CD4-positive, alpha-beta T cell (primary cell): ENCODE measurements at regions not wholly inside any gene's neighbourhood (a gene's known extent, or its start where the extent isn't known, plus 50 kb on each side); places are given as distances from the start of the nearest gene placed in this dataset.

Experiments used
- ATAC-seq: fragments of 200-7000 bp; cut with Tn5 transposase; one replicate; pipeline ENCODE4 v1.10.0; 2022; ENCODE audit warnings: mild to moderate bottlenecking; ENCODE audit not compliant: poor library complexity
- CTCF ChIA-PET: fragments of 350-600 bp; sonication (Branson Sonifier 250); formaldehyde crosslinking; loops from one replicate; lab custom pipeline; 2021; ENCODE audit warnings: antibody characterized with exemption, inconsistent platforms; lab: Charles Lee
- POLR2A ChIA-PET: fragments of 350-600 bp; sonication (Branson Sonifier 250); formaldehyde crosslinking; loops from one replicate; lab custom pipeline; 2021; ENCODE audit warnings: antibody characterized with exemption, inconsistent platforms; lab: Charles Lee
- DNase-seq, 14 experiments: peaks; one replicate each; pipeline ENCODE4 v3.0.0-alpha.2; 2013 to 2020; ENCODE audit warnings: mixed read lengths in 2 of 14
- H3K27ac ChIP-seq, 2 donors: one replicate each; pipeline versions ENCODE4 v1.5.1 to v1.7.0; 2013; ENCODE audit warnings: low read length in 2 of 2, low read depth in 1 of 2, mild to moderate bottlenecking in 1 of 2
- H3K27me3 ChIP-seq, 2 experiments: 1 replicate in 1 of 2; 2 replicates in 1 of 2; pipeline versions ENCODE4 v1.6.1 to v1.7.0; 2013; ENCODE audit warnings: low read length in 2 of 2, control low read depth in 1 of 2, mild to moderate bottlenecking in 1 of 2, moderate library complexity in 1 of 2; ENCODE audit not compliant: insufficient read depth in 2 of 2, control insufficient read depth in 1 of 2
- H3K36me3 ChIP-seq: one replicate; pipeline ENCODE4 v1.6.1; 2013; ENCODE audit warnings: low read length, control low read depth; ENCODE audit not compliant: insufficient read depth
- H3K4me1 ChIP-seq: one replicate; pipeline ENCODE4 v1.6.1; 2013; ENCODE audit warnings: low read length, control low read depth; ENCODE audit not compliant: insufficient read depth
- H3K4me3 ChIP-seq: one replicate; pipeline ENCODE4 v1.5.1; 2013; ENCODE audit warnings: mild to moderate bottlenecking, low read length, moderate library complexity
- H3K9me3 ChIP-seq, 2 experiments: 1 replicate in 1 of 2; 2 replicates in 1 of 2; pipeline versions ENCODE4 v1.6.1 to v1.7.0; 2013; ENCODE audit warnings: low read length in 2 of 2, mild to moderate bottlenecking in 2 of 2, control low read depth in 1 of 2, moderate library complexity in 1 of 2; ENCODE audit not compliant: control insufficient read depth in 1 of 2, insufficient read depth in 1 of 2
- H3K27ac Mint-ChIP-seq: one replicate; pipeline ENCODE4 v1.8.0; 2020; ENCODE audit warnings: mixed read lengths
- H3K27me3 Mint-ChIP-seq: one replicate; pipeline ENCODE4 v1.8.0; 2021; ENCODE audit warnings: mixed read lengths
- H3K36me3 Mint-ChIP-seq: one replicate; pipeline ENCODE4 v1.8.0; 2021; ENCODE audit warnings: low read depth, mixed read lengths
- H3K4me1 Mint-ChIP-seq: one replicate; pipeline ENCODE4 v1.8.0; 2021; ENCODE audit warnings: low read depth, mixed read lengths
- H3K4me3 Mint-ChIP-seq: one replicate; pipeline ENCODE4 v1.8.0; 2020; ENCODE audit warnings: mild to moderate bottlenecking, mixed read lengths
- H3K9me3 Mint-ChIP-seq: one replicate; pipeline ENCODE4 v1.8.0; 2020; ENCODE audit warnings: mixed read lengths
- intact Hi-C, 2 experiments: fragments of 100-400 bp; cut with DNase I in 1 of 2; cut with micrococcal nuclease in 1 of 2; formaldehyde crosslinking; loops; one replicate each; pipeline versions ENCODE4 v1.15.1 to v1.9.0; 2023 to 2025; cut with DNase I, micrococcal nuclease
- TF ChIP-seq, protein P1 (sequence below): fragments of 200-600 bp; IDR thresholded peaks from one replicate; pipeline ENCODE4 v1.8.0; 2022; ENCODE audit warnings: antibody characterized with exemption, mild to moderate bottlenecking

DNA sequence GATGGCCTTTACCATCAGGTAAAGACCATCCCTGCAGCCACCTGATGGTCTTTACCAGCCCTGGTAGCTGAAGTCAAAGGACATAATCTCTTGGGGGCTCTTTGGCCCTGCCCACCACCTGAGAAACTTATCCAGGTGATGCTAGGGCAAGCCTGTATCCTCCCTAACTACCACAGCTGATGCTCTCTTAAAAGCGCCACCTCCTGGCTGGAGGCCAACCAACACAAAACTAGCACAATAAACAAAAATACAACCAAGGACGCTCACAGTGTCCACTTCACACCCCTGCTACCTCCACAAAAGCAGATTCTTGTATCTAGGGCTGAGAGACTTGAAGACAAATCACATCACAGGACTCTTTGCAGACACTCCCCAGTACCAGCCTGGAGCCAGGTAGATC lies 357.1 kb upstream of the POU3F1 start:
- DNase-seq, result no peak
- Histone ChIP-seq H3K4me3 (no peak overlapping the region), H3K9me3 (peaks cover 6 to 10% of the 10 kb centered on the region in 2 experiments), H3K27ac (no peak overlapping the region), H3K36me3 (no peaks in the 10 kb centered on the region), H3K27me3 (peaks cover 0 to 8% of the 10 kb centered on the region in 2 experiments), H3K4me1 (no peaks in the 10 kb centered on the region)
- no peak overlapping the region for H3K4me3 Mint-ChIP-seq
- H3K36me3 Mint-ChIP-seq, result no peaks in the 10 kb centered on the region
- no peak overlapping the region for H3K27ac Mint-ChIP-seq
- ATAC-seq, result no peak
- peaks cover 4% of the 10 kb centered on the region for H3K9me3 Mint-ChIP-seq
- intact Hi-C loops, result no loop called here
- TF ChIP-seq, protein P1, sequence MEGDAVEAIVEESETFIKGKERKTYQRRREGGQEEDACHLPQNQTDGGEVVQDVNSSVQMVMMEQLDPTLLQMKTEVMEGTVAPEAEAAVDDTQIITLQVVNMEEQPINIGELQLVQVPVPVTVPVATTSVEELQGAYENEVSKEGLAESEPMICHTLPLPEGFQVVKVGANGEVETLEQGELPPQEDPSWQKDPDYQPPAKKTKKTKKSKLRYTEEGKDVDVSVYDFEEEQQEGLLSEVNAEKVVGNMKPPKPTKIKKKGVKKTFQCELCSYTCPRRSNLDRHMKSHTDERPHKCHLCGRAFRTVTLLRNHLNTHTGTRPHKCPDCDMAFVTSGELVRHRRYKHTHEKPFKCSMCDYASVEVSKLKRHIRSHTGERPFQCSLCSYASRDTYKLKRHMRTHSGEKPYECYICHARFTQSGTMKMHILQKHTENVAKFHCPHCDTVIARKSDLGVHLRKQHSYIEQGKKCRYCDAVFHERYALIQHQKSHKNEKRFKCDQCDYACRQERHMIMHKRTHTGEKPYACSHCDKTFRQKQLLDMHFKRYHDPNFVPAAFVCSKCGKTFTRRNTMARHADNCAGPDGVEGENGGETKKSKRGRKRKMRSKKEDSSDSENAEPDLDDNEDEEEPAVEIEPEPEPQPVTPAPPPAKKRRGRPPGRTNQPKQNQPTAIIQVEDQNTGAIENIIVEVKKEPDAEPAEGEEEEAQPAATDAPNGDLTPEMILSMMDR, result no peak
- no peaks in the 10 kb centered on the region for H3K4me1 Mint-ChIP-seq
- H3K27me3 Mint-ChIP-seq, result peaks cover 27% of the 10 kb centered on the region
- ChIA-PET POLR2A (no interaction called here), CTCF (no interaction called here)

DNA sequence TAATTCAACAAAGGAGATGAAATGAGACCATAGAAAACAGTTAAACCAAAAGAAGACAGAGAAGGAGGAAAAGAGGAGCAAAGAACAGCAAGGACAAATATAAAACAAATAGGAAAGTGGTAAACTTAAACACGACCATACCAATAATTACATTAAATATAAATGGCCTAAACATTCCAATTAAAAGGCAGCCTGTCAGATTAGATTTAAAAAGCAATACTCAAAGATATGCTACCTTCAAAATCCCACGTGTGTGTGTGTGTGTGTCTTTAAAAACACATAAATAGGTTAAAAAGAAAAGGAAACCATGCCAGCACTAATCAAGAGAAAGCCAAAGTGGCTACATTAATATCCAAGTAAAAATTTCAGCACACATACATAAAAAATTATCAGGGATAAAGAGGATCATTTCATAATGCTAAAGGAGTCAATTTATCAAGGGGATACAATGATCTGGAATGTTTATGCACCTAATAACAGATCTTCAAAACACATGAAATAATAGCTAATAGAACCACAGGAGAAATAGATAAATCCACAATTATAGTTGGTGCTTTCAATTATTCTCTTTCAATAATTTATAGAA lies 355.7 kb upstream of the POU3F1 start:
- no peaks in the 10 kb centered on the region for H3K36me3 ChIP-seq
- ChIA-PET POLR2A (no interaction called here), CTCF (no interaction called here)
- H3K4me1 Mint-ChIP-seq, result no peaks in the 10 kb centered on the region
- no peak overlapping the region for H3K4me3 Mint-ChIP-seq
- no peak overlapping the region for H3K4me3 ChIP-seq
- peaks cover 10% of the 10 kb centered on the region in 2 experiments for H3K9me3 ChIP-seq
- H3K4me1 ChIP-seq, result no peaks in the 10 kb centered on the region
- no peak overlapping the region for H3K27ac ChIP-seq
- H3K36me3 Mint-ChIP-seq, result no peaks in the 10 kb centered on the region
- TF ChIP-seq, protein P1, result no peak
- intact Hi-C loops, result no loop called here
- peaks cover 24% of the 10 kb centered on the region for H3K27me3 Mint-ChIP-seq
- DNase-seq (no peak), ATAC-seq (no peak)
- H3K27ac Mint-ChIP-seq, result no peak overlapping the region
- H3K27me3 ChIP-seq, result peaks cover 4 to 8% of the 10 kb centered on the region in 2 experiments
- H3K9me3 Mint-ChIP-seq, result peaks cover 4% of the 10 kb centered on the region

DNA sequence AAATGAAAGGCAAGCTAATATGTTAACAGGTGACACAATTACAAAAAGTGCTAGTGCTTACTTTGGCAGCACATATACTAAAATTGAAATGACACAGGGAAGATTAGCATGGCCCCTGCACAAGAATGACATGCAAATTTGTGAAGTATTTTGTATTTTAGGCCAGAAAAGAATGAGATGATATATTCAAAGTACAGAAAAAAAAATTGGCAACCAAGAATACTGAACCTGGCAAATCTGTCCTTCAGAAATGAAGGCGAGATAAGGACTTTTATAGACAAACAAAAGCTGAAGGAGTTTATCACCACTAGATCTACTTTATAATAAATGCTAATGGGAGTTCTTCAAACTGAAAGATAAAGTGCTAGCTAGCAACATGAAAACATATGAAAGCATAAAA lies 350.0 kb upstream of the POU3F1 start:
- TF ChIP-seq, protein P1, result no peak
- H3K9me3 Mint-ChIP-seq, result no peaks in the 10 kb centered on the region
- no peak overlapping the region for H3K4me3 ChIP-seq
- no peaks in the 10 kb centered on the region for H3K36me3 ChIP-seq
- H3K27ac Mint-ChIP-seq, result no peak overlapping the region
- ChIA-PET CTCF (no interaction called here), POLR2A (no interaction called here)
- no peaks in the 10 kb centered on the region for H3K4me1 Mint-ChIP-seq
- H3K9me3 ChIP-seq, result peaks cover 0 to 11% of the 10 kb centered on the region in 2 experiments
- no peaks in the 10 kb centered on the region for H3K4me1 ChIP-seq
- peaks cover 34% of the 10 kb centered on the region for H3K27me3 Mint-ChIP-seq
- no peak overlapping the region for H3K27ac ChIP-seq
- no peaks in the 10 kb centered on the region for H3K36me3 Mint-ChIP-seq
- peaks cover 8 to 13% of the 10 kb centered on the region in 2 experiments for H3K27me3 ChIP-seq
- DNase-seq (no peak), ATAC-seq (no peak)
- intact Hi-C loops, result no loop called here
- no peak overlapping the region for H3K4me3 Mint-ChIP-seq
